DMS 273 (cell line): ENCODE measurements at regions not wholly inside any gene's neighbourhood (a gene's known extent, or its start where the extent isn't known, plus 50 kb on each side); places are given as distances from the start of the nearest gene placed in this dataset.
A peak's percentile ranks its signal among the peaks of the same experiment; 100 is the strongest.
"Not testable (repeated sequence)": the region's sequence is repeated elsewhere in the genome, so short reads cannot be mapped to it uniquely, and the experiment has no call there.

Experiments used
- DNase-seq: peaks from one replicate; lab custom pipeline; 2025; ENCODE audit not compliant: unreplicated experiment; lab: John Stamatoyannopoulos, UW

DNA sequence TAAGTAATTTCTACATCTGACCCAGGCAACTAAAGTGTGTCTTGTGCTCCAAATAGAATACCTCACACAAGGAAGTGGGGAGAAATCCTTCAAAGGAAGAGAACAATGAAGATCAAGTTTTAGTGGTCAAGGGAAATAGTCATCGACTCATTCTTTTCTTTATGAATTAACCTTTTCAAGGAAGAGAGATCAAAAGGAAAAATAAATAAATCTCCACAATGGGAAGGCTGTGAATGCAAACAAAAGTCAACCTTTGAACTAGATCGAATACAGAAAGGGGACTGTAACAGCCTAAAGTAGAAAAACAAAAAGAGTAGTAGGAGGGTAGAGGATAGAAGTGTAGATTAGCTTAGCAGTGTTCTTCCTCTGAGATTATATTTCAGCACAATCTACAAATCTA is 274.6 kb upstream of the COBL start:
- DNase-seq: no peak

DNA sequence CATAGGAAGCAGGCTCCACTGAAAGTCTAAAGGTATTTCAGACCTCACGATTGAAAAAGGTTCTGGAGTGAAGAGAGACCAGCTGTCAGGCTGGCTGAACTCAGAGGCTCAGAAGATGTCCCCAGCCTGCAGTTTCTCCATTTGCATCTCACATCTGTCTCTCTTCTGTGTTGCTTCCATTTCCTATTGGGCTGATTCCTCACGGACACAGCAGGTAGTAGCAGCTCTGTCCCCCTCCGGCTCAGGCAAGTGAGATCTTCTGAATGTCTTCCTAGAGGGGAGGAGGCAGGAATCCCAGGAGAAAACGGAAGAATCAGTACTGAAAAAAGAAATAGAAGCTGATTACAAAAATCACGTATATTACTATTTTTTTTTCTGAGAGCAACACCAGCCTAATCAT is 274.1 kb upstream of the COBL start:
- DNase-seq: peak; percentile 22

DNA sequence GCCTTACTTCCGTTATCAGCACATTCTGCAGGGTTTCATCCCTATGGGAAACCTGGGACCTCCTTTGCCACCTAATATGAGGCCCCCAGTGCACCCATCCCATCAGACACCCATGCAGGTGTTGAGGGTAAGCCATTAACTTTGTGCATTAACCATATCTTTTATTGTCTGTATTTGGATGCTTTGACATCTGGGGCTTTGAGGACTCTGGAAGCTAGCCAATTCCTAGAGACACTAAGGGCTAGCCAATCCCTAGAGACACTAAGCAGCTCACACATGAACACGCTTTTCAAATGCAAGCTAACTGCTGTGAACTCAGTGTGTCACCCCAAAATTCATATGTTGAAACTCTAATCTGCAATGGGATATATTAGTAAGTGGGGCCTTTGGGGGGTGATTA is 272.5 kb upstream of the COBL start:
- peak; percentile 25 for DNase-seq

DNA sequence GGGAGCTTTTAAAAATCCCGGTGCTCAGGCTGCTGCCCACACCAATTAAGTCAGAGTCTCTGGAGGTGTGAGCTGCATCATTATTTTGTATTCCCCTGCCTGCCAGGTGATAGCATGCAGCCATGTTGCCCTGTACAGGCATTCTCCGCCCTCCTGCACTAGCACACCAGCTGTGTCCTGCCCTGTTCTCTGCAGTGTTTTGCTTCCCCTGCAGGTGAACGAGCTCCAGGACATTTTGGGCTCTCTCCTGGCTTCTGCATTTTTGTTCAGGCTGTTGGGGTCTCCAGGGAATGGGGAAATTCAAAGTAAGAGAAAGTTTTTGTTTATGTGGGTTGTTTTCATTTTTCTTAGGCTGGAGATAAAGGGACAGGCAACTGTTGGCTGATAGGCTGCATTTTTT is 271.0 kb upstream of the COBL start:
- DNase-seq: peak; percentile 7

DNA sequence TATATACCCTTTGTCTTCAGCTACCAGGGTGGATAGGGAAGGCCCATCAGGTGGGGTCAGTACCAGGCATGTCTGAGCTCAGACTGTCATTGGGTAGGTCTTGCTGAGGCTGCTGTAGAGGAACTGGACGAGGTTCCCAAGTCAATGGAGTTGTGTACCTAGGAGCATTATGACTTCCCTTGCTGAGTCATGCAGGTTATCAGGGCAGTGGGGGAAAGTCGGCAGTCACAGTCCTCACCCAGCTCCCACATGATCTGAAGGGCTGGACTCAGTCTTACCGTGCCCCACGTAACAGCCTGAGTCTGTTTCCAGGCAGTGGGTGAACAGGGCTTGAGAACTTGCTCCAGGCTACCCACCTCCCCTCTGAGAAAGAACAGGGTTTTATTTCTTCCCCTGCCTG is 260.8 kb upstream of the COBL start:
- no peak for DNase-seq

DNA sequence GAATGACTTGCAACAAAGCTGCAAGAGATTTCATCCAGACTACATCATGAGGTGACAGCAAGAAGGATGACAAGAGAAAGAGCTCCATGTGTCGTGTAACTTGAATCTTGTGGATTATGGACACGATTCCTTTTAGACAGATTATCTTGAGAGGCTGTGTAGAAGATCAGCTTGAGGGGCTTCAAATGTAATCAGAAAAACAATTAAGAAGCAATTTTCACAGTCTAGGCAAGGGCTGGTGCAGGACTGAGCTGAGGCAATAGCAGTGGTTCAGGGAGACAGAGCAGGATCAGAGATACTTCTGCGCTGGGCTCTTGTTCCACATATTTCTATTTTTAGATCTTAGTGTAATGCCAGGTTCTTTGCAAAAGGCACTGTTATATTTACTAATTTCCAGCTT is 253.0 kb upstream of the COBL start:
- no peak for DNase-seq

DNA sequence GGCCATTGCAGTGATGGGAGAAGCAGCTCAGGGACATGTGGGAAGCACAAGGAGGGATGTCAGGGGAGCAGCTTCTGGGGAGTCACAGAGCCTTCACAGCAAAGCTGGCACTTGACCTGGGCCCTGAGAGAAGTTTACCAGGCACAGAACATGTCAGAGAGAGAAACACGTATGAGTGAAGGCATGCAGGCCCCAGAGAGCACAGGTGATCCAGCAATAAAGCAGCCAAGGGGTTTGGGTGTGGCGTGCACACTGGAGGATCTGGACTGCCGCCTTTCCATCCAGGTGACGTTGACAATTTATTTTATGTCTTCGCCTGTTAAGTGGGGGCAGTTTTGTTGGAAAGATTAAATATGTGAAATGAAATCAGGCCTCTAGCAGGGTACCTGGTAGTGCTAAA is 252.6 kb upstream of the COBL start:
- no peak for DNase-seq

DNA sequence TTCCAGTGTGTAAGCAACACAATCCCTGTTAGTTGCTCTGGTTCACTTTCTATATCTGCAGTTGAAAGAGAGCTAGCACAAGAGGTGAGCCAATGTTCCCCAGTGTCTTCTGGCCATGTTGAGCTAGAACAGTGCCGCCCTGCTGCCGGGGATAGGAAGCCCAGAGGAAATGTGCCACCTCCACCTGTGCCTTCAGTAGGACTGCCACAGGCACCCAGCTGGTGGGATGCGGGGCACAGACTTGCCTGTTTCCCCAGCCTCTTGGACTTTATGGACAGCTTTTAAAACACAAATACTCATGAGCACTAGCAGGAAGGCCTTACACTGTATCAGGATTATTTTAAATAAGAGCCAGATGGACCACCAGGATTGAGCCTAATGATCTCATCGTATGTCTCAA is 234.5 kb upstream of the COBL start:
- DNase-seq: no peak

DNA sequence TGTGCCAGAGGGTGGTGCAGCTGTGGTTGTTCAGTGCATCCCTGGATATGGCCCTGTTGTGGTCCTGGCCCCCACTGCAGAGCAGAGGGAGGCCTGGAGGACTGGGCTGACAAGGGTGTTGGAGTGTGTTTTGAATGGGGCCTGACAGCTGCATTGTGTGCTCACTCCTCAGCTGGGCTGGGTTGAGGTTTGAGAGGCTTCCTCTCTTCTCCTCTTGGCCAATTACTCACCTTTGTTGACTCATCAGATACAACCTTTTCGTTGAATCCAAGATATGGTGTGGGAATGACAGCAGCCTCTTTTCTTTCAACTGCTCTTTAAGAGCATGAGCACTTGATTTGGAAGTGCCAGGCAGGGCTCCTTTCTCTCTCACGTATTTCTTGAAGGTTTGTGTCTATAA is 228.5 kb upstream of the COBL start:
- DNase-seq: no peak

DNA sequence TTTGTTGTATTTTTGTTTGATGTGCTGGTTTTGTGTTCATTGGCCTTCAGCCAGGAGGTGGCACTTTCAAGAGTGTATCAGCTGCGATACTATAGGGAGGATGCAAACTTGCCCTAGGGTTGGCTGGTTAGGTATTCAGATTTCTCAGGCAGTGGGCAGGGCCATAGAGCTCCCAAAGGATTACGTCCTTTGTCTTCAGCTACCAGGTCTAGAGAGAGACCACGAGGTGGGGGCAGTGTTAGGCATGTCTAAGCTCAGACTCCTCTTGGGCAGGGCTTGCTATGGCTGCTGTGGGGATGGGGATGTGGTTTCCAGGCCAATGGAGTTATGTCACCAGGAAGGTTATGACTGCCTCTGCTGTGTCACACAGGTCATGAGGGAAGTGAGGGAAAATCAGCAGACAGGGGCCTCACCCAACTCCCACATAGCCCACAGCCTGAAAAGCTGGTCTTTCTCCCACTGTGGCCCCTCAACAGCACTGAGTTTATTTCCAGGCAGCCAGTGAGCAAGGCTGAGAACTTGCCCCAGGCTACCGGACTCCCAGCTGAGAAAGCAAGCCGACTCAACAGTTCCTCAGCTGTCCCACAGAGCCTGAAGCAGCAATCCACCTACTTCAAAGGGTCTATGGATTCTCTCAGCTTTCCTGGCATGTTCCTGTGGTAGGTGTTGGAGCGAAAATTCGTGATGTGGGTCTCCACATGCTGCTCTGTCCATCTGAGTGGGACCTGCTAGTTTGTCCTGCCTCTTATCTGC is 227.4 kb upstream of the COBL start:
- DNase-seq: no peak

DNA sequence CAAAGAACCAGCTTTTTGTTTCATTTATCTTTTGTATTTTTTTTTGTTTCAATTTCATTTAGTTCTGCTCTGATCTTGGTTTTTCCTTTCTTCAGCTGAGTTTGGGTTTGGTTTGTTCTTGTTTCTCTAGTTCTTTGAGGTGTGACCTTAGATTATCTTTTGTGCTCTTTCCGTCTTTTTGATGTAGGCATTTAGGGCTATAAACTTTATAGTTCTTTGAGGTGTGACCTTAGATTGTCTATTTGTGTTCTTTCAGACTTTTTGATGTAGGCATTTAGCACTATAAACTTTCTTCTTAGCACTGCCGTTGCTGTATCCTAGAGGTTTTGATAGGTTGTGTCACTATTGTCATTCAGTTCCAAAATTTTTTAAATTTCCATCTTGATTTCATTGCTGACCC is 224.3 kb upstream of the COBL start:
- not testable (repeated sequence) for DNase-seq

DNA sequence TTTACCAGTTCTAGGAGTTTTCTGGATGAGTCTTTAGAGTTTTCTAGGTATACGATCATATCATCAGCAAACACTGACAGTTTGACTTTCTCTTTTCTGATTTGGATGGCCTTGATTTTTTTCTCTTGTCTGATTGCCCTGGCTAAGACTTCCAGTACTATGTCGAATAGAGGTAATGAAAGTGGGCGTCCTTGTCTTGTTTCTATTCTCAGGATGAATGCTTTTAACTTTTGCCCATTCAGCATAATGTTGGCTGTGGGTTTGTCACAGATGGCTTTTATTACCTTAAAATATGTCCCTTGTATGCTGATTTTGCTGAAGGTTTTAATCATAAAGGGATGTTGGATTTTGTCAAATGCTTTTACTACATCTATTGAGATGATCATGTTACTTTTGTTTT is 223.2 kb upstream of the COBL start:
- no peak for DNase-seq

DNA sequence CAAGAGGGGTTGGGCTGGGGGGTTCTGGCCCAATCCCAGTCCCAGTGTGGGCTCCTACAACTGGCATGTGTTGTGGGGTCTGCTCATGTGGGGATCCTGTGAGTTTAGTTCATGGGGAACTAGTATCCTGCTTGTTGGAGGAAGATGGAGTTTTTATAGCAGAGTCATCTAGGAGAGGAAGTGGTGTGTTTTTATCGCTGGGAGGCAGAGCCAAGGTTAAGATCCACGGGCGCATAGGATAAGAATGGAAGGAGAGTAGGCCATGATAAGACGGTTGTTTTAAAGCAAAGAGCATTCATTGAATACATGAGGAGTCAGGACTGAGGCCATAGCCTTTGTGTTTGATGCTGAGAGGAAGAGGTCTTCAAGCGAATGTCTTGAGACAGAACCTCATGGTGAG is 211.6 kb upstream of the COBL start:
- no peak for DNase-seq

DNA sequence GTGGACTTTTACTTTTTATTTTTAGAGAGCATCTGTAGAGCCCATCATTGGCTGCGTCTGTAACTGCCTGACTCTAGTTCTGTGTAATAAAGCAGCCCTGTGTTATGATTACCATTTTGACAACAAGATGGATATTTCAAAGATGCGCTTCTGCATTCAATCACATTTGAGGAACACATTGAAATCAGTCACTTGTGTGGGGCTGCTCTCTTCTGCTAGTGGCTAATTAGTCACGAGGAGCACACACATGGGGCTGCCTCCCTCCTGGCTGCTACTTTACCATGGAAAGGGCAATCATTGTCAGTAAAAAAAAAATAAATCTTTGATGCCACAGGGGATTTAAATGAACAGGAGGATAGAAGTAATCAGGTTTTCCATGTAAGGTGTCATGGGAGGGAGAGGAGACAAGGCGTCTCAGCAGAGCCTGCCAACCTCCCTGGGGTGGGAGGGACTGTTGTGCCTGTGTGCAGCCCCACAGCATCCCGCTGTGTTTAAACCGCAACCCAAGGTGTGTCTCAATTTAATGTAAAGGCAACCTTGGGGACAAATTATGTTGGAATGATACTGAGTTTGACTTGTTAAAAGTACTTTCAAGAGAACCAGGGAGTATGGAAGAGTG is 205.2 kb upstream of the COBL start:
- DNase-seq: no peak

DNA sequence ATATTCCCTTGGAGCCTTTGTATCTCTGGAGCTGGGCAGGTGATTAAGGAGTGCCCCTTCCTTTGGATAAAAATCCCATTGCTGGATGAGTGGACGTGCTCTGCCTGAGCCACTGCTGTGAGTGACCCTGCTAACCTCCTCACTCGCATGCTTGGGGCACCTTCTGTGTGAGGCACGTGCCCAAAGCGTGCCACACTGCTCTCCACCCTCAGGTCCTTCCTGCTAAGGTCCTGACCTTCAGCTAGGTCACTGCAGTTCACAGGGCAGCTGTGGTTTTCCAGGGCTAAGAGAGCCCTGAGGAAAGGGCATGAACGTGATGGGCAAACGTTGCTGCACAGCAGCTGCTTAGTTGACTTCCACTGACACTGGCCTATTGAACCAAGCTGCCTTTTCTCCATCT is 204.4 kb upstream of the COBL start:
- DNase-seq: no peak

DNA sequence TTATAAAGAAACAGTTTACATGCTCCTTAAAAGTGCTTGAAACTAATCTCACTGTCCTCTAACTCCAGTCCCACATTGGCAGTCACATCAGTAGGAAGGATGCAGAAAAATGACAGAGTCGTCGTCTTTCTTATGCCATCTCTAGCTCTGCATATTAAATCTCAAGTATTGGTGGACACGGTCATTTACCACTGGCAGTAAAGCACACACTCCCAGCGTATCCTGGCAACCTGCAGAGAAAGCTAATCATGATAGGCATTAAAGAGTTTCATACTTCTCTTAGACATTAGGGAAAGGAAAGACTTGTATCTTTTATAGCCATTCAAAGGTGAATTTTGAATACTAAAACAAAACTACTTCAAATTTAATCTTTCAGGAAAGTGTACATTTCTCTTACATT is 202.0 kb upstream of the COBL start:
- DNase-seq: no peak

DNA sequence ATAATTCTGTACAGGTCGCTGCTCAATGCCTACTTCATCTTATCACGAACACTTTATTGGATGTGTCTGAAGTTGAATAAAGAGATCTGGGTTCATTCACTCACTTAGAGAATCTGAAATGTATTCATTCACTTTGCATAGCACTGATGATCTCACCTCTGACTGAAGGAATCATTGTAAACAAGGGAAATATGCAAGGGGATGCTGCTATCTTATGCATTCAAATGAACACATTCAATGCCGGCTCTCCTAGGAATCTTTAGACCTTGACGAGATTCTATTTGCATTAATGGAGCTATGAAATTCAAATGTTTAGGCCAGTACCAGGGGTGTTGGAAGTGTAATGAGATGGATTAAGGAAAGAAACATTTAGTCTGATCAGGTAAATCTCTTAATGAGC is 200.6 kb upstream of the COBL start:
- no peak for DNase-seq

DNA sequence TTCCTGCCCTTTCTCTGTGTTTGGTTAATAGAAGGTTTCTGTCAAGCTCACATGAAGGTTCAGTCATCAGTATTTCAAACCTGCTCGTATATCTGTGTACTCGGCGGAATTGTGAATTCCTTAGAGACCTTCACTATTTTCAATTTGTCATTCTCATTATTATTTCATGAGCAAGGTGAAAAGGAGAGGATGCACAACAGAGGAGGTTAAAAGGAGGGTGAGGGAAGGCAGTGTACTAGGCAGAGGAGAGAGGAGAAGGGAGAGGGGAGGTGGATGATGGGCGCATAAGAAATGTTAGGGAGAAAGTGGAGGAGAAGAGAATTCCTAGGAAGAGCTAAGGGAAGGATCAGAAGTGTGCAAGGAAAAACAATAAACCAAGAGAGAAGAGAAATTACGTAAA is 185.0 kb upstream of the COBL start:
- no peak for DNase-seq

DNA sequence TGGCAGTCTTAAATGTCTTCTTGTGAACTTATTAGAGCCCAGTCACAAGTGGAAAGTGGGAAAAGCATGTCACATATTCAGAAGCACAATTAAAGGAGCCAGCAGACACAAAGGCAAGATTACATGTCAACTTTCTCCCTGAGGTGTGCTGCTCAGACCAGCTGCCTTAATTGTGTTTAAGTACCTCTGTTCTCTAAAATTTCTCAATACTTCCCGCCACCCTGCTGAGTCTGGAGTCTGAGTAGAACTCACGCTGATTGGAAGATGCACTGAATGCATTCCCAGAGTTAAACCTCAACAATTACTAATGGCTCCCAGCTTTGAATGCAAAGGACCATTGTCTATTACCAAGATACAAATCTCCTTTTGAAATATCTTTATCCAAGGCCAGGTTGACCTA is 166.4 kb upstream of the COBL start:
- no peak for DNase-seq

DNA sequence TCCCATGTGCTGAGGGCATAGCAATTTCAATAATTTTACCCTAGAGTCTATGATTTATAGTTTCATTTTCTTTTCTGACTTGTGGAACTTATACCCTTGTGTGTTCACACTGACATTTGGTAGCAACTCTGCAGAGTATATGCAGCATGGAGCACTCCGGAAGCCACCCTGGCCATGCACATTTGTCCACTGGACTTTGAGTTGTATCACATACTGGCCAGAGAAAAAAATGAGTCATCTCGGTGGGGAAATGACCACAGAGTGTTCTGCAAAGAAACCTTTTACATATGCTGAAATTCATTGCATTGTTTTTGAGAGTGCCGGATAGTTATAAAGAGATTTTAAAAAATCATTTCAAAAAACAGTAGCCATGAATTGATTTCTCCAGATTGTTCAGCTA is 164.8 kb upstream of the COBL start:
- no peak for DNase-seq

DNA sequence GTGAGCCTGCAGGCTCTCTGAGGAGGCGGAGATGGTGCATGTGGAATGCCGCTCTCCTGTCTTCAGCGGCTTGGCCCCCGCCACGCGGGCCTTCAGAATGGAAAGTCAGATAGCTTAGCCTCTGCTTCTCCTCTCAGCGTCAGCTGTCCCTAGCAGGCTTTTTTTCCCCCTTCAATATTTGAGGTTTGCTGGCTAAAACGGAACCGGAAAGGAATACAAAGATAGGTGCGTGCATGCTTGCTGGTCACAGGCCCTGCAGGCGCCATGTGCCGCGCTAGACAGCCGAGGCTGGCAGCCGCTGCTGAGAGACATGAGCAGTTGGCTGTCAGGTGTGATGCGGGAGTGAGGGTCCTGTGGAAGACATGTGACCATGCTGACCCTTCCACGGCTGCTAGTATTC is 161.2 kb upstream of the COBL start:
- no peak for DNase-seq

DNA sequence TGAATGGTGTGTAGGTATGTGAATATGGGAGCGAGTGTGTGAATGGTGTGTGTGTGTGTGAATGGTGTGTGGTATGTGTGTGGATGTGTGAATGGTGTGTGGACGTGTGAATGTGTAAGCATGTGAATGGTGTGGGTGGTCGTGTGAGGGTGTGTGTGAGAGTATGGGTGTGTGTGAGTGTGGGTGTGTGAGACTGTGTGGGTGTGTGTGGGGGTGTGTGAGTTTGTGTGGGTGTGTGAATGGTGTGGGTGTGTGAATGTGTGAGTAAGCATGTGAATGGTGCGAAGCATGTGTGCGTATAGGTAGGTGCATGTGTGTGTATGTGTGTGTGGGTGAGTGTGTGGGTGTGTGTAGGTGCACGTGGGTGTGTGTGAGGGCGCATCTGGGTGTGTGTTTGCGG is 160.7 kb upstream of the COBL start:
- DNase-seq: no peak

DNA sequence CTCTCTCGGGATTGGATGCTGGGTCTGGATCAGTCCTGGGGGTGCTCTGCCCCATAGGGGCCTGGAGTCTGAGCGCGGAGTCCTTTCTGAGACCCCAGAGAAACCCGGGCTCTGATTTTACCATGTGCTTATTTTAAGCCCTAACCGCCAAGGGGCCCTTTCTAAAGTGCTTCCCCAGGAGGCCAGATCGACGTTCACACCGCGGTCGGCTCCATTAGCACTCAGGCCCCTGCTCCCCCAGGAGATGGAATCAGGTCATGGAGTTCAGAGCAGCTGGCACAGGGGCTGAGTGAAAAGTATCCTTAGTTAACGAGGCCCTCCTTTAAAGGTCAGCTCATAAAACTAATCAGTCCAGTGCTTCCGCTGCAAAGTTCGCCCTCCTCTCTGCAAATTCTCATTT is 159.4 kb upstream of the COBL start:
- DNase-seq: no peak
